SK-N-SH (cell line): ENCODE measurements at regions not wholly inside any gene's neighbourhood (a gene's known extent, or its start where the extent isn't known, plus 50 kb on each side); places are given as distances from the start of the nearest gene placed in this dataset.

Experiments
- CTCF ChIA-PET: fragments of 300-600, 350-600 bp; formaldehyde crosslinking; extraction: SDS; loops from one replicate; lab custom pipeline; 2021; lab: Yijun Ruan, JAX
- POLR2A ChIA-PET: fragments of 350-600 bp; sonication (Branson Sonifier 250); formaldehyde crosslinking; extraction: SDS; loops from one replicate; lab custom pipeline; 2020; ENCODE audit warnings: antibody characterized with exemption, inconsistent platforms; lab: Yijun Ruan, JAX
- DNase-seq: peaks from one replicate; pipeline ENCODE4 v3.0.0; 2012
- H2AFZ ChIP-seq: fragments of 200-600 bp; sonication (generic); 2 replicates; pipeline ENCODE4 v1.8.1; 2016; ENCODE audit warnings: antibody characterized with exemption, mild to moderate bottlenecking, low read depth
- H3F3A ChIP-seq: fragments of 200-600 bp; sonication (generic); replicated peaks from 2 replicates; pipeline ENCODE3; 2016; ENCODE audit warnings: antibody characterized with exemption, mild to moderate bottlenecking; ENCODE audit not compliant: insufficient read depth
- H3K27ac ChIP-seq, 2 experiments: fragments of 200-500 bp in 1 of 2; fragments of 200-600 bp in 1 of 2; sonication (Bioruptor generic) in 1 of 2; sonication (generic), shearing (Covaris generic) in 1 of 2; 2 replicates each; pipeline versions ENCODE4 v1.5.1 to v1.6.1; 2014 to 2016; ENCODE audit warnings: low read depth in 2 of 2, inconsistent platforms in 1 of 2, low read length in 1 of 2, mild to moderate bottlenecking in 1 of 2, mixed read lengths in 1 of 2
- H3K27me3 ChIP-seq: fragments of 200-600 bp; sonication (generic), shearing (Covaris generic); 2 replicates; pipeline ENCODE4 v1.6.1; 2016; ENCODE audit warnings: mixed run types; ENCODE audit not compliant: insufficient read depth
- H3K36me3 ChIP-seq, 2 experiments: fragments of 200-500 bp in 1 of 2; fragments of 200-600 bp in 1 of 2; sonication (Bioruptor generic) in 1 of 2; sonication (generic) in 1 of 2; replicated peaks in 1 of 2; 2 replicates each; pipeline versions ENCODE3 to v1.5.1; 2014 to 2016; ENCODE audit warnings: low read length in 1 of 2, mild to moderate bottlenecking in 1 of 2; ENCODE audit not compliant: insufficient read depth in 2 of 2, control insufficient read depth in 1 of 2
- H3K4me1 ChIP-seq, 2 experiments: fragments of 200-500 bp in 1 of 2; fragments of 200-600 bp in 1 of 2; sonication (Bioruptor generic) in 1 of 2; sonication (generic), shearing (Covaris generic) in 1 of 2; 2 replicates each; pipeline versions ENCODE4 v1.5.1 to v1.6.1; 2014 to 2016; ENCODE audit warnings: low read depth in 1 of 2, low read length in 1 of 2, mixed run types in 1 of 2; ENCODE audit not compliant: insufficient read depth in 2 of 2, control insufficient read depth in 1 of 2
- H3K4me2 ChIP-seq: fragments of 200-600 bp; sonication (generic), shearing (Covaris generic); 2 replicates; pipeline ENCODE4 v1.6.1; 2017; ENCODE audit warnings: mixed run types
- H3K4me3 ChIP-seq, 2 experiments: fragments of 200-500 bp in 1 of 2; fragments of 200-600 bp in 1 of 2; sonication (Bioruptor generic) in 1 of 2; sonication (generic), shearing (Covaris generic) in 1 of 2; 2 replicates each; pipeline versions ENCODE4 v1.5.1 to v1.8.1; 2014 to 2016; ENCODE audit warnings: low read depth in 2 of 2, inconsistent platforms in 1 of 2, low read length in 1 of 2, mild to moderate bottlenecking in 1 of 2, mixed read lengths in 1 of 2, moderate library complexity in 1 of 2
- H3K79me2 ChIP-seq: fragments of 200-600 bp; sonication (generic); 2 replicates; pipeline ENCODE4 v1.8.1; 2017; ENCODE audit warnings: mild to moderate bottlenecking; ENCODE audit not compliant: insufficient read depth
- H3K9ac ChIP-seq: fragments of 200-600 bp; sonication (generic); 2 replicates; pipeline ENCODE4 v1.6.1; 2017; ENCODE audit warnings: mixed run types
- H3K9me2 ChIP-seq: fragments of 200-600 bp; sonication (generic); 2 replicates; pipeline ENCODE4 v1.6.1; 2017; ENCODE audit warnings: mixed run types
- H3K9me3 ChIP-seq: fragments of 200-600 bp; sonication (generic); 2 replicates; pipeline ENCODE4 v1.6.1; 2017; ENCODE audit warnings: mixed run types, mild to moderate bottlenecking, moderate library complexity
- H4K20me1 ChIP-seq: fragments of 200-600 bp; sonication (generic); 2 replicates; pipeline ENCODE4 v1.6.1; 2017; ENCODE audit warnings: mild to moderate bottlenecking, mixed run types; ENCODE audit not compliant: insufficient read depth
- EZH2phosphoT487 ChIP-seq: fragments of 200-600 bp; sonication (generic); IDR thresholded peaks from 2 replicates; pipeline ENCODE4 v1.6.1; 2017; ENCODE audit warnings: low read depth, mixed run types, mild to moderate bottlenecking, antibody characterized with exemption, moderate library complexity, borderline replicate concordance
- FOSL2 ChIP-seq: IDR thresholded peaks from 2 replicates; pipeline ENCODE4 v1.4.0; 2012; ENCODE audit warnings: low read depth, mild to moderate bottlenecking, moderate library complexity, borderline replicate concordance
- FOXJ3 ChIP-seq: sonication (generic); formaldehyde crosslinking; IDR thresholded peaks from 2 replicates; pipeline ENCODE4 v1.5.1; 2020; ENCODE audit warnings: mild to moderate bottlenecking, missing genetic modification reagents
- GATA2 ChIP-seq: sonication (generic); formaldehyde crosslinking; IDR thresholded peaks from 2 replicates; pipeline ENCODE4 v1.5.0; 2020; ENCODE audit warnings: mild to moderate bottlenecking, missing genetic modification reagents
- JUND ChIP-seq: IDR thresholded peaks from 2 replicates; pipeline ENCODE4 v1.4.0; 2012
- MXI1 ChIP-seq: IDR thresholded peaks from 2 replicates; pipeline ENCODE4 v1.6.1; 2012; ENCODE audit warnings: mild to moderate bottlenecking, low read depth, low read length, improper control_type of control experiment
- NRF1 ChIP-seq: IDR thresholded peaks from 2 replicates; pipeline ENCODE4 v1.6.1; 2012; ENCODE audit warnings: low read depth, mild to moderate bottlenecking, low read length
- RAD21 ChIP-seq: IDR thresholded peaks from 2 replicates; pipeline ENCODE4 v1.6.1; 2012; ENCODE audit warnings: mild to moderate bottlenecking, low read length
- RCOR1 ChIP-seq: fragments of 150-350 bp; IDR thresholded peaks from 2 replicates; pipeline ENCODE4 v1.6.1; 2017; ENCODE audit warnings: antibody characterized with exemption, low read length
- RFX5 ChIP-seq: IDR thresholded peaks from 2 replicates; pipeline ENCODE4 v1.6.1; 2012; ENCODE audit warnings: mild to moderate bottlenecking, improper control_type of control experiment, low read length
- RXRA ChIP-seq: IDR thresholded peaks from 2 replicates; pipeline ENCODE4 v1.4.0; 2012; ENCODE audit warnings: low read depth, mild to moderate bottlenecking, borderline replicate concordance
- SIN3A ChIP-seq: IDR thresholded peaks from 2 replicates; pipeline ENCODE4 v1.6.1; 2012; ENCODE audit warnings: low read depth, mild to moderate bottlenecking, low read length, moderate library complexity, borderline replicate concordance
- TEAD4 ChIP-seq: IDR thresholded peaks from 2 replicates; pipeline ENCODE4 v1.4.0; 2012; ENCODE audit warnings: mild to moderate bottlenecking, borderline replicate concordance; ENCODE audit not compliant: insufficient read depth
- WGBS: methylation state at CpG from one replicate; pipeline ENCODE4 v1.1.6; 2017; ENCODE audit warnings: low lambda C conversion rate; 5-methylcytosine and 5-hydroxymethylcytosine counted together
- TF ChIP-seq, protein P1 (sequence below): fragments of 200-600 bp; sonication (generic); IDR thresholded peaks from 2 replicates; pipeline ENCODE4 v1.6.1; 2017; ENCODE audit warnings: antibody characterized with exemption, mild to moderate bottlenecking, moderate library complexity
- TF ChIP-seq, protein P2 (sequence below): IDR thresholded peaks from 2 replicates; pipeline ENCODE4; 2012
- TF ChIP-seq, protein P3 (sequence below): IDR thresholded peaks from 2 replicates; pipeline ENCODE4 v1.6.1; 2012; ENCODE audit warnings: mild to moderate bottlenecking, low read depth, low read length, moderate library complexity
- TF ChIP-seq, protein P4 (sequence below): IDR thresholded peaks from 2 replicates; pipeline ENCODE4 v1.4.0; 2012; ENCODE audit warnings: low read depth, borderline replicate concordance
- TF ChIP-seq, protein P5 (sequence below): fragments of 150-350 bp; IDR thresholded peaks from 2 replicates; pipeline ENCODE4 v1.6.1; 2016; ENCODE audit warnings: mild to moderate bottlenecking, low read depth, low read length
- TF ChIP-seq, protein P6 (sequence below): IDR thresholded peaks from 2 replicates; pipeline ENCODE4 v1.4.0; 2012; ENCODE audit warnings: low read depth, borderline replicate concordance

DNA sequence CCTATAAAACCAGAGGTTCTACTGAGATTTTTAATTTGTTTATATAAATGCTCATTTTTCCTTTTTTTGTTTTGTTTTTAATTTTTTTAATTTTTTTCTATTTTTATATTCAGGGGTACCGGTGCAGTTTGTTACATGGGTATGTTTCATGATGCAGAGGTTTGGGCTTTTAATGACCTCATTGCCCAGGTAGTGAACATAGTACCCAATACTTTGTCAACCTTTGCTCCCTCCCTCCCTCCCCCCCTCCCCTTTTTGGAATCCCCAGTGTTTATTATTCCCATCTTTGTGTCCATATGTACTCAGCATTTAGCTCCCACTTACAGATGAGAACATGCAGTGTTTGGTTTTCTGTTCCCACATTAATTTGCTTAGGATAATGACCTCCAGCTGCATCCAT is 94.4 kb upstream of the NEBL start:
- H3K4me2 ChIP-seq, result no peak overlapping the region
- H3K27ac ChIP-seq, result no peak overlapping the region
- no peak overlapping the region for H3K4me3 ChIP-seq
- ChIA-PET CTCF (interaction anchor here (1.2 to 1.3 kb wide), 2 partner anchors 22 to 28 kb away, joined by 3 to 4 read pairs; no protein-coding TSS in a partner anchor), POLR2A (no interaction called here)
- DNase-seq, result no peak
- no peaks in the 10 kb centered on the region for H4K20me1 ChIP-seq
- H3K27me3 ChIP-seq, result no peaks in the 10 kb centered on the region
- TF ChIP-seq MXI1, result no peak
- no peak for TF ChIP-seq SIN3A
- TF ChIP-seq RXRA, result no peak
- TF ChIP-seq GATA2, result no peak
- no peak for TF ChIP-seq TEAD4
- no peak for TF ChIP-seq FOSL2
- TF ChIP-seq, protein P1, sequence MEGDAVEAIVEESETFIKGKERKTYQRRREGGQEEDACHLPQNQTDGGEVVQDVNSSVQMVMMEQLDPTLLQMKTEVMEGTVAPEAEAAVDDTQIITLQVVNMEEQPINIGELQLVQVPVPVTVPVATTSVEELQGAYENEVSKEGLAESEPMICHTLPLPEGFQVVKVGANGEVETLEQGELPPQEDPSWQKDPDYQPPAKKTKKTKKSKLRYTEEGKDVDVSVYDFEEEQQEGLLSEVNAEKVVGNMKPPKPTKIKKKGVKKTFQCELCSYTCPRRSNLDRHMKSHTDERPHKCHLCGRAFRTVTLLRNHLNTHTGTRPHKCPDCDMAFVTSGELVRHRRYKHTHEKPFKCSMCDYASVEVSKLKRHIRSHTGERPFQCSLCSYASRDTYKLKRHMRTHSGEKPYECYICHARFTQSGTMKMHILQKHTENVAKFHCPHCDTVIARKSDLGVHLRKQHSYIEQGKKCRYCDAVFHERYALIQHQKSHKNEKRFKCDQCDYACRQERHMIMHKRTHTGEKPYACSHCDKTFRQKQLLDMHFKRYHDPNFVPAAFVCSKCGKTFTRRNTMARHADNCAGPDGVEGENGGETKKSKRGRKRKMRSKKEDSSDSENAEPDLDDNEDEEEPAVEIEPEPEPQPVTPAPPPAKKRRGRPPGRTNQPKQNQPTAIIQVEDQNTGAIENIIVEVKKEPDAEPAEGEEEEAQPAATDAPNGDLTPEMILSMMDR, result no peak
- no peak for TF ChIP-seq FOXJ3 (CRISPR knock-in tag)
- TF ChIP-seq, protein P2, sequence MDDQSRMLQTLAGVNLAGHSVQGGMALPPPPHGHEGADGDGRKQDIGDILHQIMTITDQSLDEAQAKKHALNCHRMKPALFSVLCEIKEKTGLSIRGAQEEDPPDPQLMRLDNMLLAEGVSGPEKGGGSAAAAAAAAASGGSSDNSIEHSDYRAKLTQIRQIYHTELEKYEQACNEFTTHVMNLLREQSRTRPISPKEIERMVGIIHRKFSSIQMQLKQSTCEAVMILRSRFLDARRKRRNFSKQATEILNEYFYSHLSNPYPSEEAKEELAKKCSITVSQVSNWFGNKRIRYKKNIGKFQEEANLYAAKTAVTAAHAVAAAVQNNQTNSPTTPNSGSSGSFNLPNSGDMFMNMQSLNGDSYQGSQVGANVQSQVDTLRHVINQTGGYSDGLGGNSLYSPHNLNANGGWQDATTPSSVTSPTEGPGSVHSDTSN, result no peak
- TF ChIP-seq, protein P3, sequence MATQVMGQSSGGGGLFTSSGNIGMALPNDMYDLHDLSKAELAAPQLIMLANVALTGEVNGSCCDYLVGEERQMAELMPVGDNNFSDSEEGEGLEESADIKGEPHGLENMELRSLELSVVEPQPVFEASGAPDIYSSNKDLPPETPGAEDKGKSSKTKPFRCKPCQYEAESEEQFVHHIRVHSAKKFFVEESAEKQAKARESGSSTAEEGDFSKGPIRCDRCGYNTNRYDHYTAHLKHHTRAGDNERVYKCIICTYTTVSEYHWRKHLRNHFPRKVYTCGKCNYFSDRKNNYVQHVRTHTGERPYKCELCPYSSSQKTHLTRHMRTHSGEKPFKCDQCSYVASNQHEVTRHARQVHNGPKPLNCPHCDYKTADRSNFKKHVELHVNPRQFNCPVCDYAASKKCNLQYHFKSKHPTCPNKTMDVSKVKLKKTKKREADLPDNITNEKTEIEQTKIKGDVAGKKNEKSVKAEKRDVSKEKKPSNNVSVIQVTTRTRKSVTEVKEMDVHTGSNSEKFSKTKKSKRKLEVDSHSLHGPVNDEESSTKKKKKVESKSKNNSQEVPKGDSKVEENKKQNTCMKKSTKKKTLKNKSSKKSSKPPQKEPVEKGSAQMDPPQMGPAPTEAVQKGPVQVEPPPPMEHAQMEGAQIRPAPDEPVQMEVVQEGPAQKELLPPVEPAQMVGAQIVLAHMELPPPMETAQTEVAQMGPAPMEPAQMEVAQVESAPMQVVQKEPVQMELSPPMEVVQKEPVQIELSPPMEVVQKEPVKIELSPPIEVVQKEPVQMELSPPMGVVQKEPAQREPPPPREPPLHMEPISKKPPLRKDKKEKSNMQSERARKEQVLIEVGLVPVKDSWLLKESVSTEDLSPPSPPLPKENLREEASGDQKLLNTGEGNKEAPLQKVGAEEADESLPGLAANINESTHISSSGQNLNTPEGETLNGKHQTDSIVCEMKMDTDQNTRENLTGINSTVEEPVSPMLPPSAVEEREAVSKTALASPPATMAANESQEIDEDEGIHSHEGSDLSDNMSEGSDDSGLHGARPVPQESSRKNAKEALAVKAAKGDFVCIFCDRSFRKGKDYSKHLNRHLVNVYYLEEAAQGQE, result no peak
- TF ChIP-seq NRF1, result no peak
- TF ChIP-seq EZH2phosphoT487, result no peak
- TF ChIP-seq, protein P4, sequence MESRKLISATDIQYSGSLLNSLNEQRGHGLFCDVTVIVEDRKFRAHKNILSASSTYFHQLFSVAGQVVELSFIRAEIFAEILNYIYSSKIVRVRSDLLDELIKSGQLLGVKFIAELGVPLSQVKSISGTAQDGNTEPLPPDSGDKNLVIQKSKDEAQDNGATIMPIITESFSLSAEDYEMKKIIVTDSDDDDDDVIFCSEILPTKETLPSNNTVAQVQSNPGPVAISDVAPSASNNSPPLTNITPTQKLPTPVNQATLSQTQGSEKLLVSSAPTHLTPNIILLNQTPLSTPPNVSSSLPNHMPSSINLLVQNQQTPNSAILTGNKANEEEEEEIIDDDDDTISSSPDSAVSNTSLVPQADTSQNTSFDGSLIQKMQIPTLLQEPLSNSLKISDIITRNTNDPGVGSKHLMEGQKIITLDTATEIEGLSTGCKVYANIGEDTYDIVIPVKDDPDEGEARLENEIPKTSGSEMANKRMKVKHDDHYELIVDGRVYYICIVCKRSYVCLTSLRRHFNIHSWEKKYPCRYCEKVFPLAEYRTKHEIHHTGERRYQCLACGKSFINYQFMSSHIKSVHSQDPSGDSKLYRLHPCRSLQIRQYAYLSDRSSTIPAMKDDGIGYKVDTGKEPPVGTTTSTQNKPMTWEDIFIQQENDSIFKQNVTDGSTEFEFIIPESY, result no peak
- no peak for TF ChIP-seq JUND
- no peak for TF ChIP-seq RCOR1
- TF ChIP-seq, protein P5, sequence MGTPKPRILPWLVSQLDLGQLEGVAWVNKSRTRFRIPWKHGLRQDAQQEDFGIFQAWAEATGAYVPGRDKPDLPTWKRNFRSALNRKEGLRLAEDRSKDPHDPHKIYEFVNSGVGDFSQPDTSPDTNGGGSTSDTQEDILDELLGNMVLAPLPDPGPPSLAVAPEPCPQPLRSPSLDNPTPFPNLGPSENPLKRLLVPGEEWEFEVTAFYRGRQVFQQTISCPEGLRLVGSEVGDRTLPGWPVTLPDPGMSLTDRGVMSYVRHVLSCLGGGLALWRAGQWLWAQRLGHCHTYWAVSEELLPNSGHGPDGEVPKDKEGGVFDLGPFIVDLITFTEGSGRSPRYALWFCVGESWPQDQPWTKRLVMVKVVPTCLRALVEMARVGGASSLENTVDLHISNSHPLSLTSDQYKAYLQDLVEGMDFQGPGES, result no peak
- TF ChIP-seq, protein P6, sequence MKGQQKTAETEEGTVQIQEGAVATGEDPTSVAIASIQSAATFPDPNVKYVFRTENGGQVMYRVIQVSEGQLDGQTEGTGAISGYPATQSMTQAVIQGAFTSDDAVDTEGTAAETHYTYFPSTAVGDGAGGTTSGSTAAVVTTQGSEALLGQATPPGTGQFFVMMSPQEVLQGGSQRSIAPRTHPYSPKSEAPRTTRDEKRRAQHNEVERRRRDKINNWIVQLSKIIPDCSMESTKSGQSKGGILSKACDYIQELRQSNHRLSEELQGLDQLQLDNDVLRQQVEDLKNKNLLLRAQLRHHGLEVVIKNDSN, result no peak
- no peak for TF ChIP-seq RFX5
- no peak for TF ChIP-seq RAD21
- TF ChIP-seq, all 33 proteins: peak for 0
- no peak overlapping the region for H2AFZ ChIP-seq
- H3K36me3 ChIP-seq, result no peaks in the 10 kb centered on the region
- 89% methylated on average over 1 of the region's 1 CpG for WGBS
- no peaks in the 10 kb centered on the region for H3K9me3 ChIP-seq
- no peaks in the 10 kb centered on the region for H3K79me2 ChIP-seq
- H3K9ac ChIP-seq, result no peak overlapping the region
- peaks cover 0 to 22% of the 10 kb centered on the region in 2 experiments; a peak in 3 of 4 replicates for H3K4me1 ChIP-seq
- no peaks in the 10 kb centered on the region for H3K9me2 ChIP-seq
- no peaks in the 10 kb centered on the region for H3F3A ChIP-seq
